ENCODE measurements at regions not wholly inside any gene's neighbourhood (a gene's known extent, or its start where the extent isn't known, plus 50 kb on each side); places are given as distances from the start of the nearest gene placed in this dataset.

DNA sequence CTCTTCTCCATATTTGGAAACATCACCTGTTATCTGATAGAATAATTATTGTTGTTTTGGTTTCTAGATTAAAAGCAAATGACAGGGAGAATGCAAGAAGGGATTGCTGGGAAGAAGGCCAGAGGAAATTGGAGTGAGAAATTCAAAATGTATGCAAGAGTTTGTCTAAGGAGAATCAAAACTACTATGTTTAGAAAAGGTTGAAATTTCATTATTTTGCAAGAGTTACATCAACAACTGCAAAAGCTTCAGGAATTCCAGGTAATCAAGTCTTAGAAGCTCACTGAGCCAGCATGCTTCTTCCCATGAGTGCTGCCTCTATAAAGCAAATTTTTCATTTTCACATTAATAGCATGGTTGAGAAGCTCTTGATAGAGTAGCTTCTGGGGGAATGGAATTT lies 177.2 kb upstream of the GBE1 start:
- Histone ChIP-seq H3K27me3 (ENCODE audit: insufficient read depth, low read length) (no peaks in the 10 kb centered on the region), H3K27ac (ENCODE audit: low read length) (no peak overlapping the region), H3K9ac (ENCODE audit: low read depth, low read length) (no peak overlapping the region), H3K4me3 (ENCODE audit: low read length) (no peak overlapping the region), H3K36me3 (ENCODE audit: insufficient read depth, low read depth, low read length) (no peaks in the 10 kb centered on the region), H3K4me1 (ENCODE audit: insufficient read depth, low read length) (peaks cover 6% of the 10 kb centered on the region; the same call in 1 of the 2 replicates), H3K9me3 (ENCODE audit: insufficient read depth, low read depth, low read length) (peaks cover 12% of the 10 kb centered on the region; the same call in 1 of the 2 replicates)

DNA sequence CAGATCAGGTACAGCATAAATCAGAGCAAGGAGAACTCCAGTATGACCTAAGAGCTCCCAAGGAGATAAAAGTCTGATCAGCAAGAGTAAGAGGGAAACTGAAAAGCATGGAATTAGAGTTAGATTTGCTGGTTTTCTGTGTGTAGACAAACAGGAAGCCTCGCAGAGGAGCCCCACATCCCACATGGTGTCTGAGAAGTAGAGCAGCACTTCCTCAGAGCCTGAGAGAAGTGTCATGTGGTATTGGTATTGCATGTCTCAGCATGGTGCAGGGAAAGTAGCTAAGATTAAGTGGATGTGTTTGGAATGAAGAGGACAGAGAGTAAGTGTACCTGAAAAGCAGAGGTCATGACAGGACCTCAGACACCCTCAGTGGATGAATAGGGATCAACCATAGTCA lies 175.4 kb upstream of the GBE1 start:
- Histone ChIP-seq H3K36me3 (ENCODE audit: insufficient read depth, low read depth, low read length) (no peaks in the 10 kb centered on the region), H3K9me3 (ENCODE audit: insufficient read depth, low read depth, low read length) (no peaks in the 10 kb centered on the region), H3K27ac (ENCODE audit: low read length) (no peak overlapping the region), H3K4me1 (ENCODE audit: insufficient read depth, low read length) (peaks cover 6% of the 10 kb centered on the region; the same call in 1 of the 2 replicates), H3K27me3 (ENCODE audit: insufficient read depth, low read length) (no peaks in the 10 kb centered on the region), H3K4me3 (ENCODE audit: low read length) (no peak overlapping the region), H3K9ac (ENCODE audit: low read depth, low read length) (no peak overlapping the region)

DNA sequence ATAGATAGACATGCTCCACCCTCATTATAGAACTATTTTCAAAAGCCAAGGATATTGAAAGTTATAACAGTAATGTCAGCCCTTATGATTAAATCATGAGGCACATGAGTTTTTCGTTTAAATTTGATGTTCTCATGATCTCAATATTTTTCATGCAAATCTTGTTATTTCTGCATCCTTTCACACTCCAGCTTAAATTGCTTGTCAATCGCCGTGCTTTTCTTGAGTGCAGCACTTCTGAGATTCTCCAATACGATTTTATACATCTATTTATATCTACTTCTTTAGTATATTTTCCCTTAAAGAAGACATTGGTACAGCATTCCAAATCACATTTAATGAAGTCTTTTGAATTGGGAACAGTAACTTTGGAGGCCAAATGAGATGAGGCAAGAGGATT lies 171.2 kb upstream of the GBE1 start:
- no peak overlapping the region for H3K4me3 ChIP-seq (ENCODE audit: low read length)
- H3K27me3 ChIP-seq (ENCODE audit: insufficient read depth, low read length), result no peaks in the 10 kb centered on the region
- H3K27ac ChIP-seq (ENCODE audit: low read length), result no peak overlapping the region
- H3K9me3 ChIP-seq (ENCODE audit: insufficient read depth, low read depth, low read length), result no peaks in the 10 kb centered on the region
- H3K9ac ChIP-seq (ENCODE audit: low read depth, low read length), result no peak overlapping the region
- H3K4me1 ChIP-seq (ENCODE audit: insufficient read depth, low read length), result 0 out of 2 replicates have a peak, but pooled peaks cover 6% of the 10 kb centered on the region
- no peaks in the 10 kb centered on the region for H3K36me3 ChIP-seq (ENCODE audit: insufficient read depth, low read depth, low read length)

- Histone ChIP-seq H3K27ac (ENCODE audit: low read length) (no peak overlapping the region), H3K27me3 (ENCODE audit: insufficient read depth, low read length) (no peaks in the 10 kb centered on the region), H3K4me3 (ENCODE audit: low read length) (no peak overlapping the region), H3K4me1 (ENCODE audit: insufficient read depth, low read length) (no peaks in the 10 kb centered on the region), H3K36me3 (ENCODE audit: insufficient read depth, low read depth, low read length) (no peaks in the 10 kb centered on the region), H3K9me3 (ENCODE audit: insufficient read depth, low read depth, low read length) (no peaks in the 10 kb centered on the region), H3K9ac (ENCODE audit: low read depth, low read length) (no peak overlapping the region)
These were observed 170.1 kb upstream of the GBE1 start for GRCh38 chr3:81931265-81932251.

DNA sequence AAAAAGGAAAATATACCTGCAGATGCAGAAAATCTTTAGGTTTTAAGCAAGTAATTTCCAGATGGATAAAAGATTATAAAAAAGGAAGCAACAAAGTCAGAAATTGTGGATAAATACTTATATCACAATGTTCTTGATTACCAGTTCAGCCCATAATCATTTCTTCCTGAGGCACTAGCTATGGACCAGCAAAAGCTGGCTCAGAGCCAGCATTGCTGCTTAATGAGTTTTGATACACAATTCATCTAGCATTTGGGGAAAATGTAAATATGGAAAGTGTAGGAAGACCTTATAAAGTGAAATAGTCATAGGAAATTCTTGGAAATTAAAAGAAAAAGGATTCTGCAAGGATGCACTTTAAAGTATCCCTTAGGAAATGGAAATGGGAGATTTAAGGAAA lies 168.3 kb upstream of the GBE1 start:
- H3K9me3 ChIP-seq (ENCODE audit: insufficient read depth, low read depth, low read length), result no peaks in the 10 kb centered on the region
- no peaks in the 10 kb centered on the region for H3K4me1 ChIP-seq (ENCODE audit: insufficient read depth, low read length)
- no peak overlapping the region for H3K4me3 ChIP-seq (ENCODE audit: low read length)
- no peaks in the 10 kb centered on the region for H3K27me3 ChIP-seq (ENCODE audit: insufficient read depth, low read length)
- H3K36me3 ChIP-seq (ENCODE audit: insufficient read depth, low read depth, low read length), result no peaks in the 10 kb centered on the region
- no peak overlapping the region for H3K9ac ChIP-seq (ENCODE audit: low read depth, low read length)
- no peak overlapping the region for H3K27ac ChIP-seq (ENCODE audit: low read length)

DNA sequence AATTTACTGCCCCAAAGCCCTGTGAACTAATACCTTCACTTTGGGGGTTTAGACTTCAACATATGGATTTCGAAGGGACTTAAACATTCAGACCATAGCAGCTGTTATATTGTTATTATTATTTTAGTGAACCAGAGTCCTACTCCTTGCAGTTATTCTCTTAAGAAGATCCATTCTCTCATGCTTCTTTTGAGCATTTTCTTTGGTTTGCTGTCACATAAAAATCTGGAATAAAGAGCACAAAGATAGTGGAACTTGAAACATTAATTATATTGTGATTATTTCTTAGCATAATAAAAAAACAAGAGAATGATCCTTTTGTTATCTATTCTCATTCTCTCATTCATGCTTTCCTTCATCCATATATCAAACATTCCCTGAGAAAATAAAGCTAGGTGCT lies 166.4 kb upstream of the GBE1 start:
- Histone ChIP-seq H3K4me3 (ENCODE audit: low read length) (no peak overlapping the region), H3K9me3 (ENCODE audit: insufficient read depth, low read depth, low read length) (no peaks in the 10 kb centered on the region), H3K9ac (ENCODE audit: low read depth, low read length) (no peak overlapping the region), H3K36me3 (ENCODE audit: insufficient read depth, low read depth, low read length) (no peaks in the 10 kb centered on the region), H3K4me1 (ENCODE audit: insufficient read depth, low read length) (no peaks in the 10 kb centered on the region), H3K27me3 (ENCODE audit: insufficient read depth, low read length) (no peaks in the 10 kb centered on the region), H3K27ac (ENCODE audit: low read length) (no peak overlapping the region)

- no peaks in the 10 kb centered on the region for H3K9me3 ChIP-seq (ENCODE audit: insufficient read depth, low read depth, low read length)
- H3K4me3 ChIP-seq (ENCODE audit: low read length), result no peak overlapping the region
- no peak overlapping the region for H3K9ac ChIP-seq (ENCODE audit: low read depth, low read length)
- no peaks in the 10 kb centered on the region for H3K36me3 ChIP-seq (ENCODE audit: insufficient read depth, low read depth, low read length)
- no peaks in the 10 kb centered on the region for H3K4me1 ChIP-seq (ENCODE audit: insufficient read depth, low read length)
- H3K27ac ChIP-seq (ENCODE audit: low read length), result no peak overlapping the region
- H3K27me3 ChIP-seq (ENCODE audit: insufficient read depth, low read length), result no peaks in the 10 kb centered on the region
These were observed 163.9 kb upstream of the GBE1 start for GRCh38 chr3:81925385-81925784.

- no peaks in the 10 kb centered on the region for H3K27me3 ChIP-seq (ENCODE audit: insufficient read depth, low read length)
- H3K27ac ChIP-seq (ENCODE audit: low read length), result no peak overlapping the region
- no peak overlapping the region for H3K9ac ChIP-seq (ENCODE audit: low read depth, low read length)
- H3K9me3 ChIP-seq (ENCODE audit: insufficient read depth, low read depth, low read length), result no peaks in the 10 kb centered on the region
- no peak overlapping the region for H3K4me3 ChIP-seq (ENCODE audit: low read length)
- H3K4me1 ChIP-seq (ENCODE audit: insufficient read depth, low read length), result no peaks in the 10 kb centered on the region
- no peaks in the 10 kb centered on the region for H3K36me3 ChIP-seq (ENCODE audit: insufficient read depth, low read depth, low read length)
These were observed 161.6 kb upstream of the GBE1 start for GRCh38 chr3:81923038-81923437.

- Histone ChIP-seq H3K4me1 (ENCODE audit: insufficient read depth, low read length) (no peaks in the 10 kb centered on the region), H3K9me3 (ENCODE audit: insufficient read depth, low read depth, low read length) (no peaks in the 10 kb centered on the region), H3K36me3 (ENCODE audit: insufficient read depth, low read depth, low read length) (no peaks in the 10 kb centered on the region), H3K27ac (ENCODE audit: low read length) (no peak overlapping the region), H3K4me3 (ENCODE audit: low read length) (no peak overlapping the region), H3K27me3 (ENCODE audit: insufficient read depth, low read length) (no peaks in the 10 kb centered on the region), H3K9ac (ENCODE audit: low read depth, low read length) (no peak overlapping the region)
These were observed 161.0 kb upstream of the GBE1 start for GRCh38 chr3:81922404-81922803.

GRCh38 chr3:81920816-81921215 lies 159.4 kb upstream of the GBE1 start:
- H3K9me3 ChIP-seq (ENCODE audit: insufficient read depth, low read depth, low read length), result no peaks in the 10 kb centered on the region
- H3K4me3 ChIP-seq (ENCODE audit: low read length), result no peak overlapping the region
- H3K27ac ChIP-seq (ENCODE audit: low read length), result no peak overlapping the region
- H3K9ac ChIP-seq (ENCODE audit: low read depth, low read length), result no peak overlapping the region
- H3K27me3 ChIP-seq (ENCODE audit: insufficient read depth, low read length), result no peaks in the 10 kb centered on the region
- no peaks in the 10 kb centered on the region for H3K36me3 ChIP-seq (ENCODE audit: insufficient read depth, low read depth, low read length)
- no peaks in the 10 kb centered on the region for H3K4me1 ChIP-seq (ENCODE audit: insufficient read depth, low read length)

- H3K27ac ChIP-seq (ENCODE audit: low read length), result no peak overlapping the region
- H3K4me1 ChIP-seq (ENCODE audit: insufficient read depth, low read length), result peaks cover 4% of the 10 kb centered on the region; the same call in 1 of the 2 replicates
- no peak overlapping the region for H3K4me3 ChIP-seq (ENCODE audit: low read length)
- no peaks in the 10 kb centered on the region for H3K36me3 ChIP-seq (ENCODE audit: insufficient read depth, low read depth, low read length)
- no peaks in the 10 kb centered on the region for H3K27me3 ChIP-seq (ENCODE audit: insufficient read depth, low read length)
- no peak overlapping the region for H3K9ac ChIP-seq (ENCODE audit: low read depth, low read length)
- H3K9me3 ChIP-seq (ENCODE audit: insufficient read depth, low read depth, low read length), result no peaks in the 10 kb centered on the region
These were observed 155.4 kb upstream of the GBE1 start for GRCh38 chr3:81916890-81917289.
